ENCODE measurements at regions not wholly inside any gene's neighbourhood (a gene's known extent, or its start where the extent isn't known, plus 50 kb on each side); places are given as distances from the start of the nearest gene placed in this dataset.

- TF ChIP-seq CTCF (conservative IDR thresholded peaks at IDR 0.05) (no peak), ZFX (IDR thresholded peaks at IDR 0.05) (no peak)
Measured at GRCh38 chr3:109642025-109642424, 304.7 kb upstream of the DPPA4 start.
